Tibial nerve (tissue), 4 donors: ENCODE measurements at regions not wholly inside any gene's neighbourhood (a gene's known extent, or its start where the extent isn't known, plus 50 kb on each side); places are given as distances from the start of the nearest gene placed in this dataset.

ENCODE experiments used
- DNase-seq, 2 donors: peaks; one replicate each; pipeline ENCODE4 v3.0.0-alpha.2; 2019; ENCODE audit warnings: low spot score in 2 of 2
- H3K27ac ChIP-seq, 4 donors: fragments of 200-600 bp; sonication (generic) in 3 of 4; one replicate each; pipeline ENCODE4 v1.5.1; 2017 to 2019; ENCODE audit warnings: mild to moderate bottlenecking in 1 of 4
- H3K27me3 ChIP-seq, 2 donors: fragments of 200-600 bp; sonication (generic) in 1 of 2; one replicate each; pipeline versions ENCODE4 v1.5.1 to v1.6.0; 2017 to 2019
- H3K36me3 ChIP-seq, 3 donors: fragments of 200-600 bp; sonication (generic); one replicate each; pipeline ENCODE4 v1.5.1; 2018 to 2019
- H3K4me1 ChIP-seq, 4 donors: fragments of 200-600 bp; sonication (generic) in 3 of 4; one replicate each; pipeline ENCODE4 v1.5.1; 2017 to 2019
- H3K4me3 ChIP-seq, 4 donors: fragments of 200-600 bp; sonication (generic) in 3 of 4; one replicate each; pipeline ENCODE4 v1.5.1; 2017 to 2019; ENCODE audit warnings: mild to moderate bottlenecking in 1 of 4, moderate library complexity in 1 of 4
- H3K9me3 ChIP-seq, 4 donors: fragments of 200-600 bp; sonication (generic) in 3 of 4; one replicate each; pipeline ENCODE4 v1.5.1; 2017 to 2019
- CTCF ChIP-seq, 5 experiments: fragments of 200-600 bp in 3 of 5; fragments of 450-650 bp in 2 of 5; sonication (generic) in 3 of 5; IDR thresholded peaks; one replicate each; pipeline ENCODE4 v1.5.1; 2016 to 2019; ENCODE audit warnings: antibody characterized with exemption in 5 of 5, mild to moderate bottlenecking in 3 of 5, moderate library complexity in 2 of 5
- EP300 ChIP-seq, 2 donors: sonication (generic); formaldehyde crosslinking; IDR thresholded peaks; one replicate each; pipeline ENCODE4 v1.6.1; 2017; ENCODE audit warnings: antibody characterized with exemption in 2 of 2, mild to moderate bottlenecking in 1 of 2
- POLR2A ChIP-seq, 2 donors: fragments of 450-650 bp; IDR thresholded peaks; one replicate each; pipeline ENCODE4 v1.6.1; 2017; ENCODE audit warnings: antibody characterized with exemption in 2 of 2, mild to moderate bottlenecking in 2 of 2, moderate library complexity in 2 of 2
- WGBS, 2 donors: methylation state at CpG; one replicate each; pipeline ENCODE4 v1.1.5; 2018; 5-methylcytosine and 5-hydroxymethylcytosine counted together

GRCh38 chr10:98318861-98319260 is 50.9 kb upstream of the LOXL4 start:
- no peaks in the 10 kb centered on the region for H3K9me3 ChIP-seq
- WGBS, 2 donors = 85 to 88% methylated on average over 6 of the region's 6 CpGs
- TF ChIP-seq CTCF (IDR thresholded peaks at IDR 0.05) = no peak
- TF ChIP-seq EP300 (IDR thresholded peaks at IDR 0.05) = no peak
- no peak for TF ChIP-seq POLR2A (IDR thresholded peaks at IDR 0.05)

More at GRCh38 chr10:98318861-98319260, 50.9 kb upstream of the LOXL4 start:
- Histone ChIP-seq H3K36me3 (no peaks in the 10 kb centered on the region), H3K4me3 (no peak overlapping the region), H3K4me1 (peaks cover 0 to 23% (median 0%) of the 10 kb centered on the region in 4 donors), H3K27ac (no peak overlapping the region), H3K27me3 (no peaks in the 10 kb centered on the region)
- DNase-seq = no peak
